ENCODE measurements at regions not wholly inside any gene's neighbourhood (a gene's known extent, or its start where the extent isn't known, plus 50 kb on each side); places are given as distances from the start of the nearest gene placed in this dataset.

- TF ChIP-seq CTCF (IDR thresholded peaks at IDR 0.05) (no peak), POLR2A (IDR thresholded peaks at IDR 0.05) (no peak)
These were observed 75.1 kb upstream of the SP4 start for GRCh38 chr7:21352540-21353387.

Measured in lower leg skin (tissue), 3 donors.